ENCODE measurements at regions not wholly inside any gene's neighbourhood (a gene's known extent, or its start where the extent isn't known, plus 50 kb on each side); places are given as distances from the start of the nearest gene placed in this dataset.

GRCh38 chr2:150165442-150165841, 322.0 kb downstream of the RND3 start:
- H3K4me3 ChIP-seq (ENCODE audit: insufficient read length, low read depth) = no peak overlapping the region
- no peaks in the 10 kb centered on the region for H3K27me3 ChIP-seq (ENCODE audit: insufficient read depth, insufficient read length)
- H3K9me3 ChIP-seq (ENCODE audit: insufficient read depth, low read length) = no peaks in the 10 kb centered on the region
- no peak overlapping the region for H3K9ac ChIP-seq (ENCODE audit: insufficient read length, low read depth)
- H3K36me3 ChIP-seq (ENCODE audit: insufficient read depth, insufficient read length, low read length) = no peaks in the 10 kb centered on the region
- DNase-seq (ENCODE audit: low read depth, low spot score) = no peak
- no peaks in the 10 kb centered on the region for H3K4me1 ChIP-seq (ENCODE audit: insufficient read depth, insufficient read length)
- no peak for TF ChIP-seq SUZ12 (IDR thresholded peaks at IDR 0.05; ENCODE audit: extremely low read depth, insufficient read depth, insufficient read length)
- TF ChIP-seq YY1 (IDR thresholded peaks at IDR 0.05; ENCODE audit: insufficient read depth, insufficient read length) = no peak
- no peak for TF ChIP-seq ZNF274 (IDR thresholded peaks at IDR 0.05; ENCODE audit: low read depth, low read length)

DNA sequence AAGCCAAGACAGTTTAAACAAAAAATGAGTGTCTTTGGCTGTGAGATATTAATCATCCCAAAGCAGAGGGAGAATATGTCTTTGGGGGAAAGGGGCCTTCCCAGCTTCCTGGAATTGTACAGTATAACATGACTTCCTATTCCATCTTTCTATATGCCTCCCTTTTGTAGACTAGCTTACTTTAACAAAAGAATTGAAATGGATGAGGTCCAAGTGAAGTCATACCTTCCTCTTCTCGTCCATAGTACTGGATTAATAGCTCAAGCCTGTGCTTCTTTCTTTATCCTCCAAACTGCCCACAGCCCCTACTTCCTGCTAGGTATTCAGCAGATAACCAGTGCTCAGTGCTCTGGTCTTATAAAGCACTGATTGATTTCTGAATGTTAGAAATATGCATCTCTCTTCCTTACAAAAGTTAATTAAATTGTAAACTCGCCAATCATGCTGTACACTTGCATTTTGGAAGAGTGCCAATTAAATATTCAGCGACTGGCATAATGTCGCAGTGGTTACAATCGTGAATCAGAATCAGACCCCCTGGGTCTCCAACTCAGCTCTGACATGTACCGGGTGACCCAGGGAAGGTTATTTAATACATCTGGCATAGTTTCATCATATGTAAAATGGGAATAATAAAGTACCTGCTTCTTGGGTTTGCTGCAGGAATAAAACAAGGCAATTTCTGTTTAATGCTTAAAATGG, 325.1 kb downstream of the RND3 start:
- DNase-seq (ENCODE audit: low read depth, low spot score) = no peak
- Histone ChIP-seq H3K9me3 (ENCODE audit: insufficient read depth, low read length) (no peaks in the 10 kb centered on the region), H3K4me3 (ENCODE audit: insufficient read length, low read depth) (no peak overlapping the region)

GRCh38 chr2:150160058-150160457, 327.4 kb downstream of the RND3 start:
- Histone ChIP-seq H3K9ac (ENCODE audit: insufficient read length, low read depth) (no peak overlapping the region), H3K27me3 (ENCODE audit: insufficient read depth, insufficient read length) (no peaks in the 10 kb centered on the region), H3K36me3 (ENCODE audit: insufficient read depth, insufficient read length, low read length) (no peaks in the 10 kb centered on the region), H3K4me3 (ENCODE audit: insufficient read length, low read depth) (no peak overlapping the region), H3K9me3 (ENCODE audit: insufficient read depth, low read length) (no peaks in the 10 kb centered on the region), H3K4me1 (ENCODE audit: insufficient read depth, insufficient read length) (no peaks in the 10 kb centered on the region)
- TF ChIP-seq SUZ12 (IDR thresholded peaks at IDR 0.05; ENCODE audit: extremely low read depth, insufficient read depth, insufficient read length) (no peak), YY1 (IDR thresholded peaks at IDR 0.05; ENCODE audit: insufficient read depth, insufficient read length) (no peak), ZNF274 (IDR thresholded peaks at IDR 0.05; ENCODE audit: low read depth, low read length) (no peak)
- no peak for DNase-seq (ENCODE audit: low read depth, low spot score)

More for the DNA sequence above, 325.1 kb downstream of the RND3 start:
- Histone ChIP-seq H3K36me3 (ENCODE audit: insufficient read depth, insufficient read length, low read length) (no peaks in the 10 kb centered on the region), H3K4me1 (ENCODE audit: insufficient read depth, insufficient read length) (no peaks in the 10 kb centered on the region), H3K9ac (ENCODE audit: insufficient read length, low read depth) (no peak overlapping the region), H3K27me3 (ENCODE audit: insufficient read depth, insufficient read length) (no peaks in the 10 kb centered on the region)
- no peak for TF ChIP-seq SUZ12 (IDR thresholded peaks at IDR 0.05; ENCODE audit: extremely low read depth, insufficient read depth, insufficient read length)
- no peak for TF ChIP-seq ZNF274 (IDR thresholded peaks at IDR 0.05; ENCODE audit: low read depth, low read length)
- TF ChIP-seq YY1 (IDR thresholded peaks at IDR 0.05; ENCODE audit: insufficient read depth, insufficient read length) = no peak

- no peaks in the 10 kb centered on the region for H3K27me3 ChIP-seq (ENCODE audit: insufficient read depth, insufficient read length)
- DNase-seq (ENCODE audit: low read depth, low spot score) = no peak
- no peak overlapping the region for H3K4me3 ChIP-seq (ENCODE audit: insufficient read length, low read depth)
- H3K36me3 ChIP-seq (ENCODE audit: insufficient read depth, insufficient read length, low read length) = no peaks in the 10 kb centered on the region
- H3K9me3 ChIP-seq (ENCODE audit: insufficient read depth, low read length) = no peaks in the 10 kb centered on the region
- TF ChIP-seq SUZ12 (IDR thresholded peaks at IDR 0.05; ENCODE audit: extremely low read depth, insufficient read depth, insufficient read length) (no peak), ZNF274 (IDR thresholded peaks at IDR 0.05; ENCODE audit: low read depth, low read length) (no peak), YY1 (IDR thresholded peaks at IDR 0.05; ENCODE audit: insufficient read depth, insufficient read length) (no peak)
- H3K9ac ChIP-seq (ENCODE audit: insufficient read length, low read depth) = no peak overlapping the region
- no peaks in the 10 kb centered on the region for H3K4me1 ChIP-seq (ENCODE audit: insufficient read depth, insufficient read length)
These were observed 328.2 kb downstream of the RND3 start for GRCh38 chr2:150159300-150159699.

DNA sequence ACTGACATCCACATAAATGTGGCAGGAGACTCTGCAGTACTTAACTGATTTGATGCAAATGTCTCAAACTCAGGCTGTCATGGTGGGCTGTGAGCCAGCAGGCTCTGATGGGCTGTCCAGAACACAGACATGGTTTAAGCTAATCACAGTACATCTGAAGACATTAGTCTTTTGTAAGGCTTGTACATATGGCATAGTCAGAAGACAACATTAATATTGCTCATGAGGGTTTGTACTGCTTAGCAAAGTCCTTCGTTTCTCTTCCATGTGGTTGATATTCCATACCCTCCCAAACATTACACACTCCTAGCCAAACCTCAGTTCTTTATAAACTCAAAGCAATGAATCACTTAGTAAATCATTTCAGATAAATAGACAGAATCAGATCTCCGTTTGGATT, 330.6 kb downstream of the RND3 start:
- Histone ChIP-seq H3K9me3 (ENCODE audit: insufficient read depth, low read length) (no peaks in the 10 kb centered on the region), H3K4me1 (ENCODE audit: insufficient read depth, insufficient read length) (no peaks in the 10 kb centered on the region), H3K4me3 (ENCODE audit: insufficient read length, low read depth) (no peak overlapping the region), H3K9ac (ENCODE audit: insufficient read length, low read depth) (no peak overlapping the region), H3K27me3 (ENCODE audit: insufficient read depth, insufficient read length) (no peaks in the 10 kb centered on the region), H3K36me3 (ENCODE audit: insufficient read depth, insufficient read length, low read length) (no peaks in the 10 kb centered on the region)
- DNase-seq (ENCODE audit: low read depth, low spot score) = no peak
- no peak for TF ChIP-seq ZNF274 (IDR thresholded peaks at IDR 0.05; ENCODE audit: low read depth, low read length)
- no peak for TF ChIP-seq SUZ12 (IDR thresholded peaks at IDR 0.05; ENCODE audit: extremely low read depth, insufficient read depth, insufficient read length)
- no peak for TF ChIP-seq YY1 (IDR thresholded peaks at IDR 0.05; ENCODE audit: insufficient read depth, insufficient read length)

DNA sequence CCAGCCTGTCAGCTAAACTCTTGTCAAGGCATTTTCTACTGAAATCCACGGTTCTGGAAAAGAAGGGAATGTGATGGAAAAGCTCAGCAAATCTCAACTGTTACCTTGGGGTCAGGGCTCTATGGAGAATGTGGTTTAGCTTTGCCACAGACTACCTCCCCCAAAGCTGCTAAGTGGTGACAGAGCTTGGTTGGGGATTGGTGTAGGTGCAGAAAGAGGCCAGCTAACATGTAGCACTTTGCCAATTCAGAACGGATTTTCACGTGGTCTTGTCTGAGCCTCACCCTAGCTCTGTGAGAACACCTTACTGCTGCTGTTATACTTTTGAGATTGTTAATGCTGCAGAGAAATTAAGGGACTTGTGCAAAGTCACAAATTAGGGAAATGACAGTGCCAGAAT, 331.1 kb downstream of the RND3 start:
- DNase-seq (ENCODE audit: low read depth, low spot score) = no peak
- Histone ChIP-seq H3K9ac (ENCODE audit: insufficient read length, low read depth) (no peak overlapping the region), H3K27me3 (ENCODE audit: insufficient read depth, insufficient read length) (no peaks in the 10 kb centered on the region), H3K9me3 (ENCODE audit: insufficient read depth, low read length) (no peaks in the 10 kb centered on the region), H3K4me1 (ENCODE audit: insufficient read depth, insufficient read length) (no peaks in the 10 kb centered on the region), H3K36me3 (ENCODE audit: insufficient read depth, insufficient read length, low read length) (no peaks in the 10 kb centered on the region), H3K4me3 (ENCODE audit: insufficient read length, low read depth) (no peak overlapping the region)
- no peak for TF ChIP-seq ZNF274 (IDR thresholded peaks at IDR 0.05; ENCODE audit: low read depth, low read length)
- no peak for TF ChIP-seq SUZ12 (IDR thresholded peaks at IDR 0.05; ENCODE audit: extremely low read depth, insufficient read depth, insufficient read length)
- no peak for TF ChIP-seq YY1 (IDR thresholded peaks at IDR 0.05; ENCODE audit: insufficient read depth, insufficient read length)

GRCh38 chr2:150154308-150154797, 333.1 kb downstream of the RND3 start:
- no peak for TF ChIP-seq SUZ12 (IDR thresholded peaks at IDR 0.05; ENCODE audit: extremely low read depth, insufficient read depth, insufficient read length)
- no peak for TF ChIP-seq YY1 (IDR thresholded peaks at IDR 0.05; ENCODE audit: insufficient read depth, insufficient read length)
- no peak for TF ChIP-seq ZNF274 (IDR thresholded peaks at IDR 0.05; ENCODE audit: low read depth, low read length)
- no peaks in the 10 kb centered on the region for H3K27me3 ChIP-seq (ENCODE audit: insufficient read depth, insufficient read length)
- no peaks in the 10 kb centered on the region for H3K4me1 ChIP-seq (ENCODE audit: insufficient read depth, insufficient read length)
- no peaks in the 10 kb centered on the region for H3K9me3 ChIP-seq (ENCODE audit: insufficient read depth, low read length)
- H3K9ac ChIP-seq (ENCODE audit: insufficient read length, low read depth) = no peak overlapping the region
- H3K4me3 ChIP-seq (ENCODE audit: insufficient read length, low read depth) = no peak overlapping the region
- no peak for DNase-seq (ENCODE audit: low read depth, low spot score)
- H3K36me3 ChIP-seq (ENCODE audit: insufficient read depth, insufficient read length, low read length) = no peaks in the 10 kb centered on the region
